Sigmoid colon (tissue), 6 donors: ENCODE measurements at regions not wholly inside any gene's neighbourhood (a gene's known extent, or its start where the extent isn't known, plus 50 kb on each side); places are given as distances from the start of the nearest gene placed in this dataset.

ENCODE experiments used
- DNase-seq: peaks from one replicate; pipeline ENCODE4 v3.0.0-alpha.2; 2019
- H3K27ac ChIP-seq, 4 donors: fragments of 200-600 bp; sonication (generic); one replicate each; pipeline ENCODE4 v1.5.1; 2016 to 2019; ENCODE audit warnings: mild to moderate bottlenecking in 1 of 4
- H3K27me3 ChIP-seq, 3 donors: fragments of 200-600 bp; sonication (generic); one replicate each; pipeline ENCODE4 v1.5.1; 2019; ENCODE audit warnings: mild to moderate bottlenecking in 1 of 3
- H3K36me3 ChIP-seq, 4 donors: fragments of 200-600 bp; sonication (generic); one replicate each; pipeline ENCODE4 v1.5.1; 2016 to 2019
- H3K4me1 ChIP-seq, 4 donors: fragments of 200-600 bp; sonication (generic); one replicate each; pipeline ENCODE4 v1.5.1; 2017 to 2019
- H3K4me3 ChIP-seq, 4 donors: fragments of 200-600 bp; sonication (generic); one replicate each; pipeline ENCODE4 v1.5.1; 2017 to 2019; ENCODE audit warnings: mild to moderate bottlenecking in 2 of 4, moderate library complexity in 1 of 4
- H3K9me3 ChIP-seq, 4 donors: fragments of 200-600 bp in 3 of 4; sonication (generic) in 3 of 4; one replicate each; pipeline versions ENCODE4 v1.5.1 to v1.6.1; 2013 to 2019
- EP300 ChIP-seq, 4 donors: sonication (generic); formaldehyde crosslinking; IDR thresholded peaks; one replicate each; pipeline ENCODE4 v1.6.1; 2017; ENCODE audit warnings: antibody characterized with exemption in 4 of 4
- POLR2A ChIP-seq, 2 donors: fragments of 450-650 bp; IDR thresholded peaks; one replicate each; pipeline ENCODE4 v1.6.1; 2016; ENCODE audit warnings: antibody characterized with exemption in 2 of 2, mild to moderate bottlenecking in 2 of 2, moderate library complexity in 2 of 2
- POLR2AphosphoS5 ChIP-seq, 4 donors: sonication (generic); formaldehyde crosslinking; IDR thresholded peaks; one replicate each; pipeline ENCODE4 v1.6.1; 2017; ENCODE audit warnings: antibody characterized with exemption in 4 of 4
- WGBS, 2 donors: extraction: QIAGEN DNeasy Blood & Tissue Kit; methylation state at CpG; one replicate each; pipeline ENCODE4 v1.1.7; 2013; 5-methylcytosine and 5-hydroxymethylcytosine counted together
- intact Hi-C: fragments of 100-400 bp; cut with DNase I; formaldehyde crosslinking; loops from one replicate; pipeline ENCODE4 v1.15.1; 2023
- TF ChIP-seq, protein P1 (sequence below), 4 experiments: fragments of 450-650 bp in 3 of 4; fragments of 200-600 bp in 1 of 4; IDR thresholded peaks; one replicate each; pipeline ENCODE4 v1.5.1; 2016 to 2019; ENCODE audit warnings: antibody characterized with exemption in 4 of 4, mild to moderate bottlenecking in 3 of 4, moderate library complexity in 2 of 4
- donor health status: healthy with polysubstance abuse.
- donor health status: healthy.

DNA sequence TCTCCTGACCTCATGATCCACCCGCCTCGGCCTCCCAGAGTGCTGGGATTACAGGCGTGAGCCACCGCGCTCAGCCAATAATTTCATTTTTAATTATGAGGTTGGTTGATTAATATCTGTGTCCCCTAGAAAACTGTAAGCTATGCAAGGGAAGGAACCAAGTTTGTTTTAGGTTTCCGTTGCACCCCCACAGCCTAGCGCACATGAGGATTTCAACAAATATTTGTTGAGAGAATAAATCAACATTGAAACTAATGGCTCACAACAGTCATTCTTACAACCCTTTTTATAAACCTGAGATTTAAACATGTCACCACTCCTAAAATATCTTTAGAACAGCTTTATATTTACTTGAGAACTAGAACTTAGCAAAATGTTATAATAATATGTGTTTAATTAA lies 114.0 kb upstream of the CARMIL1 start:
- TF ChIP-seq POLR2AphosphoS5 (IDR thresholded peaks at IDR 0.05) (no peak), EP300 (IDR thresholded peaks at IDR 0.05) (no peak), POLR2A (IDR thresholded peaks at IDR 0.05) (no peak)
- TF ChIP-seq, protein P1, sequence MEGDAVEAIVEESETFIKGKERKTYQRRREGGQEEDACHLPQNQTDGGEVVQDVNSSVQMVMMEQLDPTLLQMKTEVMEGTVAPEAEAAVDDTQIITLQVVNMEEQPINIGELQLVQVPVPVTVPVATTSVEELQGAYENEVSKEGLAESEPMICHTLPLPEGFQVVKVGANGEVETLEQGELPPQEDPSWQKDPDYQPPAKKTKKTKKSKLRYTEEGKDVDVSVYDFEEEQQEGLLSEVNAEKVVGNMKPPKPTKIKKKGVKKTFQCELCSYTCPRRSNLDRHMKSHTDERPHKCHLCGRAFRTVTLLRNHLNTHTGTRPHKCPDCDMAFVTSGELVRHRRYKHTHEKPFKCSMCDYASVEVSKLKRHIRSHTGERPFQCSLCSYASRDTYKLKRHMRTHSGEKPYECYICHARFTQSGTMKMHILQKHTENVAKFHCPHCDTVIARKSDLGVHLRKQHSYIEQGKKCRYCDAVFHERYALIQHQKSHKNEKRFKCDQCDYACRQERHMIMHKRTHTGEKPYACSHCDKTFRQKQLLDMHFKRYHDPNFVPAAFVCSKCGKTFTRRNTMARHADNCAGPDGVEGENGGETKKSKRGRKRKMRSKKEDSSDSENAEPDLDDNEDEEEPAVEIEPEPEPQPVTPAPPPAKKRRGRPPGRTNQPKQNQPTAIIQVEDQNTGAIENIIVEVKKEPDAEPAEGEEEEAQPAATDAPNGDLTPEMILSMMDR (IDR thresholded peaks at IDR 0.05) = no peak
- Histone ChIP-seq H3K4me1 (no peaks in the 10 kb centered on the region), H3K27ac (no peak overlapping the region), H3K9me3 (no peaks in the 10 kb centered on the region), H3K36me3 (no peaks in the 10 kb centered on the region), H3K27me3 (no peaks in the 10 kb centered on the region), H3K4me3 (no peak overlapping the region)
- intact Hi-C loops = no loop called here
- DNase-seq = no peak
- 87 to 89% methylated on average over 7 of the region's 7 CpGs for WGBS, 2 donors

DNA sequence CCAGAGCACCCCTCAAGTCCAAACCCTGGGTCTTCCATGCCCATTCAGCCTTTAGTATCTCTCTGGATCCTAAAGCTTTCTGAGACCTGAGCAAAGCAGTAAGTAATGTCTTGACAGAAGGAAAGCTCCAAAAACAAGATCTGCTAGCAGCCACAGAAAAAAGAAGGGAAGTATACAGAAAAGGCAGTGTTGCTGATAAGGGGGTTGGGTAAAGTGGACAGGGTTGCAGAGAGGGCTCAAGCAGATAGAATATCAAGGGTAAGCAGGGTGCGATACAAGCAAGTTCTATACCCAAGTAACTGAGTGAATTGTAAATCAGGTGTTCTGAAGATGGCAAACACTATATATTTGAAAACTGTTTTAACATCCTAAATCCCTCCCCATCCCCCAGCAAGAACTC lies 113.4 kb upstream of the CARMIL1 start:
- WGBS, 2 donors = 80 to 88% methylated on average over 1 of the region's 1 CpG

DNA sequence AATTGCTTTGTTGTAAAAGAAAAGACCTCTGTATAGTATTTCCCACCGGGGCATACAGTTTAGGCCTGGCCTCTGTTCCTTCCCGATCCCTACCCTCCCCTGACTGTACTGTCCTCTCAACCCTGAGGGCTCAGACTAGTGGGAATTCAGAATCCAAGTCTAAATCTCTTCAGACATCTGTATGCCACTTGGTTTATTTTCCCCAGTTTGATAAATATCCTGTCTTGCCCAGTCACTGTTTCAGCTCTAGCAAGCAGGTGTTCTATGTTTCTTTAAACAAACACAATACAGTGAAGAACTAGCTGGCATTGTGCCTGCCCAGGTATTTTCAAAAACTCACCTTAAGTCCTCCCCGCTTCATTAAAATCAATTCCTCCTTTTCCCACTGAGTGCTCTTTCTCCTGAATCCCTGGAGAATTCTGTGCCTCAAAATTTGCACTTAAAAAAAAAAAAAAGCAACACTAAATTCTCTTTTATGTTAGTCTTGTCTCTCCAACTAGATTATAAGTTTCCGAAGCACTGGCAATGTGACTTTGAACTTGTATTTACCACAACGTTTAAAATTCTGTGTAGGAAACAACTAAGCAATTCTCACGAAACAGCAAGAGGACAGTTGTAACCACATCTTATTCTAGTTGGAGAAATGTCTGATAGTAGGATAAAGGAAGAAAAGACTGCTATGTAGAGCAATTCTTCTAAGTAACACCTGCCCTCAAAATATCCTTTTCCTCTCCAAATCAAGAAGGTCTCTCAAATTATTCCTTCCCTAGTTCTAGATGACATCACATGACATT lies 112.0 kb upstream of the CARMIL1 start:
- no peak for DNase-seq
- 18 to 43% methylated on average over 6 of the region's 6 CpGs for whole genome bisulfite sequencing, 2 donors
- Histone ChIP-seq H3K36me3 (no peaks in the 10 kb centered on the region), H3K4me3 (no peak overlapping the region), H3K27me3 (no peaks in the 10 kb centered on the region), H3K27ac (no peak overlapping the region), H3K4me1 (no peaks in the 10 kb centered on the region), H3K9me3 (no peaks in the 10 kb centered on the region)
- intact Hi-C loops = no loop called here
- TF ChIP-seq POLR2AphosphoS5 (IDR thresholded peaks at IDR 0.05) (no peak), EP300 (IDR thresholded peaks at IDR 0.05) (no peak), POLR2A (IDR thresholded peaks at IDR 0.05) (no peak)
- TF ChIP-seq, protein P1 (IDR thresholded peaks at IDR 0.05) = no peak

More for the DNA sequence above, 113.4 kb upstream of the CARMIL1 start:
- Histone ChIP-seq H3K4me3 (no peak overlapping the region), H3K27me3 (no peaks in the 10 kb centered on the region), H3K9me3 (no peaks in the 10 kb centered on the region), H3K36me3 (no peaks in the 10 kb centered on the region), H3K27ac (no peak overlapping the region), H3K4me1 (no peaks in the 10 kb centered on the region)
- intact Hi-C loops = no loop called here
- TF ChIP-seq POLR2A (IDR thresholded peaks at IDR 0.05) (no peak), POLR2AphosphoS5 (IDR thresholded peaks at IDR 0.05) (no peak), EP300 (IDR thresholded peaks at IDR 0.05) (no peak)
- TF ChIP-seq, protein P1 (IDR thresholded peaks at IDR 0.05) = no peak
- no peak for DNase-seq

DNA sequence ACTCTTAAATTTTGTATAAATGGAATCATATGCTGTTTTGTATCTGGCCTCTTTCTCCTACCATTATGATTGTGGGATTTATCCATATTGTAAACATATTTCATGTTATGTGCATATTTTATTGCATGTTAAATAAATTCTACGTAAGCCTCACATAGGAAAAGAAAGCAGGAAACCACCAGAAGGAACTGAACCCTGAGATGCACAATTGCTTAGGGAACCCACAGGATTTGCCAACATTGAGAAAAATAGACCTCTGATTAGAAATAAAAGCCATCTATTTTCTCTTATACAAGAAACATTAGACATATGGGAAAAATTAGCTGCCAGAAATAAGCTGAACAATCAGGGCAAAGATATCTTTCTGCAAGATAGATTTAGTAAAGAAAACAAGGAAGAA lies 111.2 kb upstream of the CARMIL1 start:
- Histone ChIP-seq H3K9me3 (no peaks in the 10 kb centered on the region), H3K27me3 (no peaks in the 10 kb centered on the region), H3K4me1 (no peaks in the 10 kb centered on the region), H3K27ac (no peak overlapping the region), H3K36me3 (no peaks in the 10 kb centered on the region), H3K4me3 (no peak overlapping the region)
- intact Hi-C loops = no loop called here
- TF ChIP-seq POLR2AphosphoS5 (IDR thresholded peaks at IDR 0.05) (no peak), EP300 (IDR thresholded peaks at IDR 0.05) (no peak), POLR2A (IDR thresholded peaks at IDR 0.05) (no peak)
- TF ChIP-seq, protein P1 (IDR thresholded peaks at IDR 0.05) = no peak
- no peak for DNase-seq
- 15 to 43% methylated on average over 1 of the region's 1 CpG for WGBS, 2 donors

DNA sequence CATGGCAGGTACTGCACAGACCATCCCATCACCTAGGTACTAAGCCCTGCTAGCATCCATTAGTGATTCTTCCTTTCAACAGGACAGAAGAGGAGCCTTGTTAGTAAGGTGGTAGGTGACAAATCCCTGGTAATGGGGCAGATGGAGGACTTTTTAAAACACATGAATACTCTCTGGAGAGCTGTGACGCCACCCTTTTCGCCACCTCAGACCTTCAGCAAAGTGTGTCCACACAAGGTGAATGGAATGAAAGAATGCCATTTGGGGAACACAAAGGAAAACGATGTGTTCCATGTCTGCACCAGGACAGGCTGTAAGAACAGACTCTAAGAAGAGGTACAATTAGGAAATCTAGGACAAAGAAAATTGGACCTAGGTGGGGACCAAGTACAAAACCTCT lies 110.5 kb upstream of the CARMIL1 start:
- H3K4me1 ChIP-seq = peaks cover 0 to 4% (median 0%) of the 10 kb centered on the region in 4 donors

More for the DNA sequence above, 110.5 kb upstream of the CARMIL1 start:
- Histone ChIP-seq H3K4me3 (no peak overlapping the region), H3K27me3 (no peaks in the 10 kb centered on the region), H3K9me3 (no peaks in the 10 kb centered on the region), H3K27ac (no peak overlapping the region), H3K36me3 (no peaks in the 10 kb centered on the region)
- WGBS, 2 donors = 97% methylated on average over 3 of the region's 3 CpGs
- TF ChIP-seq POLR2A (IDR thresholded peaks at IDR 0.05) (no peak), EP300 (IDR thresholded peaks at IDR 0.05) (no peak), POLR2AphosphoS5 (IDR thresholded peaks at IDR 0.05) (no peak)
- TF ChIP-seq, protein P1 (IDR thresholded peaks at IDR 0.05) = no peak
- intact Hi-C loops = no loop called here
- no peak for DNase-seq
